Heart left ventricle (tissue), 16 donors: ENCODE measurements at regions not wholly inside any gene's neighbourhood (a gene's known extent, or its start where the extent isn't known, plus 50 kb on each side); places are given as distances from the start of the nearest gene placed in this dataset.

ENCODE experiments used
- ATAC-seq, 4 donors: fragments of 200-7000 bp; cut with Tn5 transposase; one replicate each; pipeline ENCODE4 v1.9.1; 2020 to 2022; ENCODE audit warnings: moderate library complexity in 4 of 4, mild to moderate bottlenecking in 3 of 4, moderate number of reproducible peaks in 1 of 4
- DNase-seq, 5 donors: peaks; one replicate each; pipeline ENCODE4 v3.0.0-alpha.2; 2020
- H3K27ac ChIP-seq, 12 donors: fragments of 200-600 bp; sonication (generic) in 4 of 12; one replicate each; pipeline versions ENCODE4 v1.5.0 to v1.8.0; 2016 to 2022; ENCODE audit warnings: mild to moderate bottlenecking in 2 of 12
- H3K27me3 ChIP-seq, 9 donors: fragments of 200-600 bp; sonication (generic) in 2 of 9; one replicate each; pipeline versions ENCODE4 v1.5.1 to v1.8.0; 2016 to 2022; ENCODE audit warnings: mild to moderate bottlenecking in 3 of 9
- H3K36me3 ChIP-seq, 9 donors: fragments of 200-600 bp; sonication (generic) in 2 of 9; one replicate each; pipeline versions ENCODE4 v1.5.0 to v1.8.0; 2018 to 2022; ENCODE audit warnings: mild to moderate bottlenecking in 2 of 9
- H3K4me1 ChIP-seq, 12 donors: fragments of 200-600 bp; sonication (generic) in 4 of 12; one replicate each; pipeline versions ENCODE4 v1.5.0 to v1.8.0; 2016 to 2022; ENCODE audit warnings: mild to moderate bottlenecking in 3 of 12
- H3K4me3 ChIP-seq, 12 donors: fragments of 200-600 bp; sonication (generic) in 4 of 12; one replicate each; pipeline versions ENCODE4 v1.5.0 to v1.8.0; 2017 to 2022; ENCODE audit warnings: mild to moderate bottlenecking in 9 of 12, moderate library complexity in 4 of 12
- H3K9me3 ChIP-seq, 12 donors: fragments of 200-600 bp; sonication (generic) in 4 of 12; one replicate each; pipeline versions ENCODE4 v1.5.0 to v1.8.0; 2016 to 2022; ENCODE audit warnings: mild to moderate bottlenecking in 1 of 12
- POLR2A ChIP-seq, 2 donors: fragments of 450-650 bp; IDR thresholded peaks; one replicate each; pipeline ENCODE4 v1.6.1; 2017; ENCODE audit warnings: antibody characterized with exemption in 2 of 2, mild to moderate bottlenecking in 2 of 2, moderate library complexity in 2 of 2
- WGBS, 4 donors: extraction: QIAGEN DNeasy Blood & Tissue Kit in 2 of 4; methylation state at CpG; one replicate each; pipeline versions ENCODE4 v1.1.5 to v1.1.7; 2013 to 2018; 5-methylcytosine and 5-hydroxymethylcytosine counted together
- intact Hi-C, 10 donors: fragments of 100-400 bp; cut with DNase I; formaldehyde crosslinking; loops; one replicate each; pipeline versions ENCODE4 v1.11.1 to v1.14.2; 2022
- TF ChIP-seq, protein P1 (sequence below), 12 donors: fragments of 200-600 bp; sonication (generic) in 4 of 12; IDR thresholded peaks; one replicate each; pipeline versions ENCODE4 v1.5.0 to v1.8.0; 2018 to 2022; ENCODE audit warnings: antibody characterized with exemption in 12 of 12, mild to moderate bottlenecking in 5 of 12
- donor health status: ischemic (EF 13 %, LVEDD 7.1; RV severe dilation, severe dysfunction).
- donor health status: healthy with polysubstance abuse.
- donor health status: DM: no; HTN: yes; CAD: no.
- donor health status: DM: no; HTN: no; CAD: no.
- donor health status: ischemic (EF 25% LVEDD 6.9; RV normal size, moderate dysfunction).
- donor health status: ischemic (EF 25% LVEDD 5.7; RV mildly dilated, moderate dysfunction).
- donor health status: healthy.
- donor health status: DM: yes; HTN: yes; CAD: no.
- donor health status: ischemic (EF 35%, LVEDD 5.7; RV mildly dilated, moderate dysfunction).
- donor health status: nonischemic (EF 11% LVEDD 7.7; RV severe dilation, severe dysfunction).
- donor health status: DM: yes; HTN: yes; CAD: no.
- donor health status: PGD.
- donor health status: ischemic (EF 29% LVEDD 5.4; RV normal size, mild dysfunction).
- donor health status: nonischemic (EF 23%, LVEDD 6.1; RV moderate dilation, normal function).

- intact Hi-C loops, result no loop called here
- no peak for ATAC-seq
- H3K4me3 ChIP-seq, result no peak overlapping the region
Measured at GRCh38 chr10:33749067-33749735, 414.7 kb upstream of the NRP1 start.

GRCh38 chr10:33746836-33747268 lies 412.4 kb upstream of the NRP1 start:
- H3K36me3 ChIP-seq, result no peaks in the 10 kb centered on the region
- intact Hi-C loops, result no loop called here
- no peaks in the 10 kb centered on the region for H3K27me3 ChIP-seq
- H3K27ac ChIP-seq, result no peak overlapping the region
- no peak for ATAC-seq
- TF ChIP-seq POLR2A (IDR thresholded peaks at IDR 0.05), result no peak
- TF ChIP-seq, protein P1, sequence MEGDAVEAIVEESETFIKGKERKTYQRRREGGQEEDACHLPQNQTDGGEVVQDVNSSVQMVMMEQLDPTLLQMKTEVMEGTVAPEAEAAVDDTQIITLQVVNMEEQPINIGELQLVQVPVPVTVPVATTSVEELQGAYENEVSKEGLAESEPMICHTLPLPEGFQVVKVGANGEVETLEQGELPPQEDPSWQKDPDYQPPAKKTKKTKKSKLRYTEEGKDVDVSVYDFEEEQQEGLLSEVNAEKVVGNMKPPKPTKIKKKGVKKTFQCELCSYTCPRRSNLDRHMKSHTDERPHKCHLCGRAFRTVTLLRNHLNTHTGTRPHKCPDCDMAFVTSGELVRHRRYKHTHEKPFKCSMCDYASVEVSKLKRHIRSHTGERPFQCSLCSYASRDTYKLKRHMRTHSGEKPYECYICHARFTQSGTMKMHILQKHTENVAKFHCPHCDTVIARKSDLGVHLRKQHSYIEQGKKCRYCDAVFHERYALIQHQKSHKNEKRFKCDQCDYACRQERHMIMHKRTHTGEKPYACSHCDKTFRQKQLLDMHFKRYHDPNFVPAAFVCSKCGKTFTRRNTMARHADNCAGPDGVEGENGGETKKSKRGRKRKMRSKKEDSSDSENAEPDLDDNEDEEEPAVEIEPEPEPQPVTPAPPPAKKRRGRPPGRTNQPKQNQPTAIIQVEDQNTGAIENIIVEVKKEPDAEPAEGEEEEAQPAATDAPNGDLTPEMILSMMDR (IDR thresholded peaks at IDR 0.05), result no peak
- H3K4me3 ChIP-seq, result no peak overlapping the region
- WGBS, 4 donors, result 86 to 92% (median 88%) methylated on average over 4 of the region's 4 CpGs
- no peaks in the 10 kb centered on the region for H3K9me3 ChIP-seq
- no peak for DNase-seq
- H3K4me1 ChIP-seq, result peaks cover 0 to 23% (median 16%) of the 10 kb centered on the region in 12 donors

More at GRCh38 chr10:33749067-33749735, 414.7 kb upstream of the NRP1 start:
- Histone ChIP-seq H3K9me3 (no peaks in the 10 kb centered on the region), H3K27ac (peak overlapping the region in 5 of 12 donors; percentile 2 to 38 (median 22)), H3K27me3 (no peaks in the 10 kb centered on the region), H3K4me1 (peaks cover 0 to 23% (median 16%) of the 10 kb centered on the region in 12 donors), H3K36me3 (no peaks in the 10 kb centered on the region)
- 28 to 43% (median 35%) methylated on average over 2 of the region's 2 CpGs for WGBS, 4 donors
- DNase-seq, result no peak
- no peak for TF ChIP-seq POLR2A (IDR thresholded peaks at IDR 0.05)

DNA sequence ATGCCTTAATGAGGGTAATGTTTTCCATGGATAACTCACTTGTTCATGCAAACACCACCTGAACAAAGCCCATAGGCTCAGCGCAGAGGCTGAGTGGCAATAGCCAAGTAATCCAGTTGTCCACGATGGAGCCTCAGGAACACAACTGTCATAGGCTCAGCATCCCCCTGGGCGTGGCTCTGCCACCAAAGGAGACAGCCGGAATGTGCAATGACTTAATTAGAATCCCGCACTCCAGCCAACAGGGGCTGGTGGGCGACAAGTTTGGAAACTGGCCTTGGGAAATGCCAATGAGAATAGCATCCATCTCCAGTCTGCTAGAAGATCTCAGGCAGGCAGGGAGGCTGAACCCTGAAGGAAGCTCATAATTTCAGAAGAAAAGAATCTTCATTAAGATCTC lies 411.7 kb upstream of the NRP1 start:
- H3K9me3 ChIP-seq, result no peaks in the 10 kb centered on the region
- H3K4me1 ChIP-seq, result peaks cover 0 to 23% (median 16%) of the 10 kb centered on the region in 12 donors
- H3K27ac ChIP-seq, result no peak overlapping the region
- intact Hi-C loops, result no loop called here
- DNase-seq (no peak), ATAC-seq (no peak)
- no peak overlapping the region for H3K4me3 ChIP-seq
- no peaks in the 10 kb centered on the region for H3K27me3 ChIP-seq
- TF ChIP-seq POLR2A (IDR thresholded peaks at IDR 0.05), result no peak
- TF ChIP-seq, protein P1 (IDR thresholded peaks at IDR 0.05), result no peak
- H3K36me3 ChIP-seq, result no peaks in the 10 kb centered on the region
- 92 to 100% (median 97%) methylated on average over 4 to 6 of the region's 6 CpGs for whole genome bisulfite sequencing, 4 donors

- no peak overlapping the region for H3K27ac ChIP-seq
- peaks cover 0 to under 1% (median 0%) of the 10 kb centered on the region in 12 donors for H3K4me1 ChIP-seq
- ATAC-seq (no peak), DNase-seq (no peak)
- H3K27me3 ChIP-seq, result no peaks in the 10 kb centered on the region
- TF ChIP-seq POLR2A (IDR thresholded peaks at IDR 0.05), result no peak
- TF ChIP-seq, protein P1 (IDR thresholded peaks at IDR 0.05), result no peak
- H3K4me3 ChIP-seq, result no peak overlapping the region
- peaks cover 0 to 3% (median 0%) of the 10 kb centered on the region in 12 donors for H3K9me3 ChIP-seq
- intact Hi-C loops, result no loop called here
- no peaks in the 10 kb centered on the region for H3K36me3 ChIP-seq
- 73 to 86% (median 76%) methylated on average over 2 of the region's 2 CpGs for WGBS, 4 donors
Measured at GRCh38 chr10:33743429-33743857, 409.0 kb upstream of the NRP1 start.

DNA sequence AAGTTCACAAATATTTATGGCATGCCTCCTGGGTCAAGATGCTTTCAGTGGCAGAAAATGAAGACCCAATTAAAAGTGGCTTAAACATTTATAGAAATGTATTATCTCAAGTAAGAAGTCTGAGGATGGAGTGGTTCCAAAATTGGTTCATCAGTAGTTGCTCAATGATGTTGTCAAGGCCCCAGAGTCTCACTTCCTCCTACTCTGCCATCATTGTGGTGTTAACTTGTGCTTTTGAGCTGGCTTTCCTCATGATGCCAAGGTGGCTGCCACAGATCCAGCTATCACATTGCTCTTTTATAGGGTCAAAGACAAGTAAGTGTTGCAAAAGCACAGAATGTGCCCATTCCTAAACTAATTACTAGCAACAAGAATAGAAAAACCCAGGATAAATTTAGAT lies 404.6 kb upstream of the NRP1 start:
- no peak for DNase-seq
- H3K27ac ChIP-seq, result no peak overlapping the region
- H3K36me3 ChIP-seq, result no peaks in the 10 kb centered on the region
- no peak overlapping the region for H3K4me3 ChIP-seq
- H3K27me3 ChIP-seq, result no peaks in the 10 kb centered on the region
- ATAC-seq, result no peak
- peaks cover 0 to 3% (median 0%) of the 10 kb centered on the region in 12 donors for H3K9me3 ChIP-seq
- TF ChIP-seq, protein P1 (IDR thresholded peaks at IDR 0.05), result no peak
- no peak for TF ChIP-seq POLR2A (IDR thresholded peaks at IDR 0.05)
- intact Hi-C loops, result no loop called here
- H3K4me1 ChIP-seq, result peaks cover 0 to 6% (median 0%) of the 10 kb centered on the region in 12 donors
